ENCODE measurements at regions not wholly inside any gene's neighbourhood (a gene's known extent, or its start where the extent isn't known, plus 50 kb on each side); places are given as distances from the start of the nearest gene placed in this dataset.

DNA sequence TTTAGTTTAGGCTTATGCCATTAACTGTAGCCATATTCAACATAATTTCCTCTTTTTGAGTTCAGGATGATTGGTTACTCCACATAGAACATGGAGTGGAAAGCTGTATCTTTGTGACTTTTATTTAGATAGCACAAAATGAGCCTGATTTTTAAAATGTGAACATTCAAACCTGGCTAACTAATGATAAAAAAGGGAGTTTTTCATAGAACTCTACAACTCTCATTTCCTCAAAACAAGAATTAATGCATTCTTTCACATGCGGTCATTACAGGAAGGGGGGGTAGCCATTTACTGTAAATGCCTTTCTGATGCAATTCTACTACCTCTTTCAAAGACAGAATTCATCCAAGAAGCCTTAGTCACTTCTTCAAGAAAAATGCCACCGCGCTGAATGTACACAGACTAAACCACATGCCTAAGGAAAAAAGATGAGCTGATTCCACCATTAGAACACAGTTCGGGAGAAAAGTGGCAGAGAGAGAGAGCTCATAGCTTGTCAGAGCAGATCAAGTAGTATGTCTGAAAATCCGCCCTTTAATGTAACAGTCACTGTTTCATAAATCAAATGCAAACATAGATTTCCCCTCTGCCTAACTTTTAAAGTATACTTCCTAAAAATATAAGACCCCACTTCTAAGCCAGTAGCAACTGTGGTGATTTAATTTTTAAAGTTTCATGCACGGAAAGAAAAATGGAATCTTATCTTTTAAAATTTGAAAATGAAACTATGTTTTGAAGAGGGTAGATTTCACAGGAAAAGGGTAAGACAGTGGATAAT, 226.4 kb upstream of the KLF14 start:
- Mint-ChIP-seq H3K4me1 (ENCODE audit: low read depth) (peaks cover 52% of the 10 kb centered on the region), H3K4me3 (peak overlapping the region; percentile 96), H3K36me3 (ENCODE audit: low read depth) (peaks cover 31% of the 10 kb centered on the region)

DNA sequence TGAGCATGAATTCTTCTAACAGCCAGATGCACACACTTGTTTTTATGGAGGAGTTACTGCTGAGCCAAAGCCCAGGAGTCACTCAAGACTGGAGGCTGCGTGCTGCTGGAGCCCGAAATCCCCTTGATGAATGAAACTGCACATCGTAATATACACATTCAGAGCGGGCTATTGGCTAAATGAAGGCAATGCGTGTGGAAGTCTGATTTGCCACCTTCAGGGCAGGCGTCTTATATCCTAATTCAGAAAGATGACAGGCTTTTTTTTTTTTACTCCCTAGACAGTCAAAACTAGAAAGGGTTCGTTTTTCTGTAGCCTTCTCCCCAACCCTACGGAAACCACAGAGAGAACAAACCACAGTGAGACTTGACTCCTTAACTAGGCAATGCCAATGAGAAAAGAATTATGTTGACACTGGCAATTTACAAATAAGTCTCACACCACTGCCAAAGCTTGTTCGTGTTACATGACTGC, 227.2 kb upstream of the KLF14 start:
- Mint-ChIP-seq H3K4me3 (peak overlapping the region; percentile 96), H3K4me1 (ENCODE audit: low read depth) (peaks cover 46% of the 10 kb centered on the region), H3K36me3 (ENCODE audit: low read depth) (peaks cover 24% of the 10 kb centered on the region), H3K27me3 (ENCODE audit: low read depth) (no peaks in the 10 kb centered on the region), H3K9me3 (no peaks in the 10 kb centered on the region), H3K27ac (peak overlapping the region; percentile 99)

More for the DNA sequence above, 226.4 kb upstream of the KLF14 start:
- Mint-ChIP-seq H3K27ac (peak overlapping the region; percentile 99), H3K9me3 (no peaks in the 10 kb centered on the region), H3K27me3 (ENCODE audit: low read depth) (no peaks in the 10 kb centered on the region)

DNA sequence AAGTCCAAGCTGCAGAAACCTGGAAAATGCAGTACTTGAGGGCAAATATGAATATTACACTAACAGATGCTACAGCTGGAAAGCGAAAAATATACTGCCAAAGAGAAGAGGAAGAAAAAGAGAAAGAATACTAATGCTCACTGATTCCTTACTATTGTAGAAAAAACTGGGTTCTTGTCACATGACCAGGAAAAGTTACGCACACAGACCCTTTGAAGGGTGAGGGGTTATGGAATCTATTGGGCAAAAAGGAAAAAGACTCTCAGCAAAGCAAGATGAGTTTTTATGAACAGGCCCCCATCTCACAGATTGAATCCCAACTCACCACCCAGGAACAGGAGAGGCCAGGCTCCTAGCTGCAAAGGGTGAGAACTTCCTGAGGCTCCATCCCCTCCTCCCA, 228.1 kb upstream of the KLF14 start:
- Mint-ChIP-seq H3K4me3 (peak overlapping the region; percentile 96), H3K27me3 (ENCODE audit: low read depth) (no peaks in the 10 kb centered on the region), H3K27ac (peak overlapping the region; percentile 99), H3K4me1 (ENCODE audit: low read depth) (peaks cover 47% of the 10 kb centered on the region), H3K36me3 (ENCODE audit: low read depth) (peaks cover 29% of the 10 kb centered on the region), H3K9me3 (no peaks in the 10 kb centered on the region)

DNA sequence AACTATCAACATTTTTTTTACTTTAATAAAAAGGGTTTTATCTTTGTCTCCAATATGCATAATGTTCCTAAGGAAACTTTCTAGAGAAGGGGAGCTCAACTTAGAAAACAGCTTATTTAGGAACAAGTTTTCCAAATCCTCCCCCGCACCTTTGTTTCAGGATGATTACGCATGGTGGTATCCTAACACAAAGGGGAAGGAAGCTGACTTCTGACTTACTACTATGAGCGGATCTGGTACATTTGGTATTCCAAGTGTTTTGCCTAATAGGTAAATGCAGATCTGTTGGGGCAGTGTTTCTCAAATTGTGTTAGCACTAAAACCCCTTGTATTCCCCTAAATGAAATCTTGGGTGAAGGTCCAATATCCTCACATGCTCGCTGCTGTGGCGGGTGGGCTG, 229.3 kb upstream of the KLF14 start:
- H3K4me1 Mint-ChIP-seq (ENCODE audit: low read depth): peaks cover 40% of the 10 kb centered on the region

DNA sequence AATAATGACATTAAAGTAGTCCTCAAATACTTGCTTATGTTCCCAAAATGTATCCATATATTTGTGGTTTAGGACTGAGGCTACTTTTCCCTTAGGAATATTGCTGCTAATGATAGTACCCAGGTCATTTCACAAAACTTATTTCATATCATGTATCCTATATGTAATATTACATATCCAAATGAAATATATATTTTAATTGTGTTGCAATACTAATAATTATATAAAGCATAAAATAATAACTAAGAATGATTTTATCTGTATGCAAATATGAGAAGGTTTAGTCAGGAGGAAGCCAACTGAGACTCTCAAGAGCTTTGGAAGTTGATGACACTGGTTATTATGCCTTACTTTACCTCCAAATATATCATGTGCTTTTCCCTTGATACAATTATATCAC, 231.5 kb upstream of the KLF14 start:
- peaks cover 16% of the 10 kb centered on the region for H3K36me3 Mint-ChIP-seq (ENCODE audit: low read depth)
- no peaks in the 10 kb centered on the region for H3K27me3 Mint-ChIP-seq (ENCODE audit: low read depth)
- H3K4me3 Mint-ChIP-seq: no peak overlapping the region
- no peaks in the 10 kb centered on the region for H3K9me3 Mint-ChIP-seq
- H3K4me1 Mint-ChIP-seq (ENCODE audit: low read depth): peaks cover 40% of the 10 kb centered on the region
- no peak overlapping the region for H3K27ac Mint-ChIP-seq

More for the DNA sequence above, 229.3 kb upstream of the KLF14 start:
- H3K4me3 Mint-ChIP-seq: no peak overlapping the region
- no peaks in the 10 kb centered on the region for H3K9me3 Mint-ChIP-seq
- H3K27ac Mint-ChIP-seq: peak overlapping the region; percentile 49
- no peaks in the 10 kb centered on the region for H3K27me3 Mint-ChIP-seq (ENCODE audit: low read depth)
- H3K36me3 Mint-ChIP-seq (ENCODE audit: low read depth): peaks cover 28% of the 10 kb centered on the region

DNA sequence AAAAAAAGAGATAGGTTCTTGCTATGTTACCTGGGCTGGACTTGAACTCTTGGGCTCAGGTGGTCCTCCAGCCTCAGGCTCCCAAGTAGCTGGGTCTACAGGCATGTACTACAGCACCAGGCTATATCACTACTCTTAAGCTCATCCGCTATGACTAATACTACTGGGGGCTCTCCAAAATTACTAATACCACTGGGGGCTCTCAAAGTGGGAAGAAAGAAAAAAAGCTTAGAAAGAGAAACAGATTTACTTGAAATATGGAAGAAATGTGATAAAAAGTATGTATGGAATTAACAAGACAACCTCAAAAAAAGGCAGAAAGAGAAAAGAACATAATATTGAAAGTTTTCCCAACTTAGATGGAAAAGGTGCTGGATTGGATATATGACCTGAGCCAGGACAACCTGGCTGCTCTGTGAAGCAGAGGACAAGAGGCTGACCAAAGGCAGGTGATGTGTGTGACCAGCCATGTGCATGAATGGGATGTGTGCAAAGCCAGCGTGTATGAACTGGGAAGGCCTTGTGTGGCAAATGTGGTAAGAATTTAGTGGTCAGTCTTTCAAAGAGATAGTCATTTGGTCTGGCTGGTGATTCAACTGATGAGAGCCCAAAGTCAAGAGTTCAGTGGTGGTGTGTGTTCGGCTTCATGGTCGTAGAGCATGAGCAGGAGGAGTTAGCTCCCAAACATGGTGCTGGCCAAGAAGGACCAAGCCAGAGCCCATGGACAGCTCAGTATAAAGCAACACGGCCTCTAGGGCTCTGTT, 232.4 kb upstream of the KLF14 start:
- H3K4me3 Mint-ChIP-seq: no peak overlapping the region
- H3K27me3 Mint-ChIP-seq (ENCODE audit: low read depth): no peaks in the 10 kb centered on the region
- no peaks in the 10 kb centered on the region for H3K9me3 Mint-ChIP-seq
- H3K27ac Mint-ChIP-seq: no peak overlapping the region
- peaks cover 46% of the 10 kb centered on the region for H3K4me1 Mint-ChIP-seq (ENCODE audit: low read depth)
- H3K36me3 Mint-ChIP-seq (ENCODE audit: low read depth): peaks cover 17% of the 10 kb centered on the region

DNA sequence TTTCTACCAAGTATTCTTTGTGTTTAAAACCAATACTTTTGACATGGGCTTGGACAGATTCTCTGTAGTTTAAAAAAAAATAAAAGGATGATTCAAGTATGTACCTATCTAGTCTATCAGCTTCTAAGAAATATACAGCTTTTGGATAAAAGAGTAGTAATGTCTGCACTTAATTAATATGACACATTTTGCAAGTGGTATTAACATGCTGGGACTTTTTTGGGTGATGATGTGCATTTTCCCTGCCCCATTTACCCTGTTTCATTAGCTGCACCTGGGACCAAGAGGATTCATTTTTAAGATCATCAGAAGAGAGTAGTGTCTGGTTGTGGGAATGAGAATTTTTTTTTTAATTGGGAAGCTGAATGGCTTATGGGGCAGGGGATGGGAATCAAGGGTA, 236.2 kb upstream of the KLF14 start:
- Mint-ChIP-seq H3K36me3 (ENCODE audit: low read depth) (peaks cover 41% of the 10 kb centered on the region), H3K4me1 (ENCODE audit: low read depth) (peaks cover 51% of the 10 kb centered on the region), H3K27ac (peak overlapping the region; percentile 90), H3K27me3 (ENCODE audit: low read depth) (no peaks in the 10 kb centered on the region), H3K9me3 (peaks cover 23% of the 10 kb centered on the region), H3K4me3 (peak overlapping the region; percentile 5)

DNA sequence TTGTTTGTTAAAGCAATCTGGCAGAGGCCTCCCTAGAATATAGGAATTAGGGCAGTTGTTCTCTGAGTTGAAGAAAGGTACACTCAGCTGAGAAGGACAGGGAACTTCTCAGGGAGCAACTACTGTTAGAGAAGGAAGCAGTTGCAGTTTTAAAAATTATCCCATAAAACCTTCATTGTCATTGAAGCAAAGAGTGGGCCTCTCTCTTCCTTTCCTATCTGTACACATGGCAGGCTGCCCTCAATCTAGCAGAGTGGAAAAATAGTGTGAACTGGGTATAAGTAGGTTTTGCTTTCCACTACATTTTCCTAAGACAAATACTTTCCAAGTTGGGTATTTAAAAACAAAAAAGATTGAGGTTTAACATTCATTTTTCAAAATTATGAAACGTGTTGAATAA, 236.7 kb upstream of the KLF14 start:
- H3K27me3 Mint-ChIP-seq (ENCODE audit: low read depth): no peaks in the 10 kb centered on the region
- H3K4me3 Mint-ChIP-seq: peak overlapping the region; percentile 11
- peaks cover 46% of the 10 kb centered on the region for H3K36me3 Mint-ChIP-seq (ENCODE audit: low read depth)
- peak overlapping the region; percentile 90 for H3K27ac Mint-ChIP-seq
- H3K9me3 Mint-ChIP-seq: peaks cover 28% of the 10 kb centered on the region
- H3K4me1 Mint-ChIP-seq (ENCODE audit: low read depth): peaks cover 53% of the 10 kb centered on the region

DNA sequence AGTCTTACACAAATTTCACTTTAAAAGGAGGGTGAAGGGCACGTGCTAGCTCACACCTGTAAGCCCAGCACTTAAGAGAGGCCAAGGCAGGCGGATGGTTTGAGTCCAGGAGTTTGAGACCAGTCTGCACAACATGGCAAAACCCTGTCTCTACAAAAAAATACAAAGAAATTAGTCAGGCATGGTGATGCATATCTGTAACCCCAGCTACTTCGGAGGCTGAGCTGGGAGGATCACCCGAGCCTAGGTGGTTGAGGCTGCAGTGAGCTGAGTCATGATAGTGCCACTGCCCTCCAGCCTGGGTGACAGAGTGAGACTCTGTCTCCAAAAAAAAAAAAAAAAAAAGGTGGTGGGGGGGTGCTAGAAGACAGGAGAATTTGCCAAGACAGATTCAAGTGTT, 237.3 kb upstream of the KLF14 start:
- Mint-ChIP-seq H3K4me1 (ENCODE audit: low read depth) (peaks cover 53% of the 10 kb centered on the region), H3K4me3 (peak overlapping the region; percentile 11), H3K36me3 (ENCODE audit: low read depth) (peaks cover 47% of the 10 kb centered on the region), H3K9me3 (peaks cover 31% of the 10 kb centered on the region), H3K27ac (peak overlapping the region; percentile 90), H3K27me3 (ENCODE audit: low read depth) (no peaks in the 10 kb centered on the region)

DNA sequence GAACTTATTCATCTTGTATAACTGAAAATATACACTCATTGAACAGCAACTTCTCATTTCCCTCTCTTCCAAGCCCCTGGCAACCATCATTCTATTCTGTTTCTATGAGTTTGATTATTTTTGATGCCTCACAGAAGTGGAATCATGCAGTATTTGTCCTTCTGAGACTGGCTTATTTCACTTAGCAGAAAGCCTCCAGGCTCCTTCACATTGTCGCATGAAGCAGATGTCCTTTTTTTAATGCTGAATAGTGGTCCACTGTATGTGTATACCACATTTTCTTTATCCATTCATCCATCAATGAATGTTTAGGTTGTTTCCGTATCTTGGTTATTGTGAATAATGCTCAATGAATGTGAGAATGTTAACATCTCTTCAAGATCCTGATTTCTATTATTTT, 238.2 kb upstream of the KLF14 start:
- H3K4me3 Mint-ChIP-seq: no peak overlapping the region
- H3K4me1 Mint-ChIP-seq (ENCODE audit: low read depth): peaks cover 49% of the 10 kb centered on the region

DNA sequence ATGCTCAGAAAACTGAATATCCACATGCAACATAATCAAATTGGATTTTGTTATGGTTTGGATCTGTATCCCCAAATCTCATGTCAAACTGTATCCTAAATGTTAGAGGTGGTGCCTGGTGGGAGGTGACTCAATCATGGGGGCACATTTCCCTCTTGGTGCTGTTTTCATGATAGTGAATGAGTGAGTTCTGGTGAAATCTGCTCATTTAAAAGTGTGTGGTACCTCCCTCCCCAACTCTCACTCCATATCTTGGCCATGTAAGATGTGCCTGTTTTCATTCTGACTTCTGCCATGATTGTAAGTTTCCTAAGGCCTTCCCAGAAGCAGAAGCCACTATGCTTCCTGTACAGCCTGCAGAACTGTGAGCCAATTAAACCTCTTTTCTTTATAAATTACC, 239.6 kb upstream of the KLF14 start:
- H3K36me3 Mint-ChIP-seq (ENCODE audit: low read depth): peaks cover 41% of the 10 kb centered on the region
- no peaks in the 10 kb centered on the region for H3K27me3 Mint-ChIP-seq (ENCODE audit: low read depth)
- peaks cover 31% of the 10 kb centered on the region for H3K9me3 Mint-ChIP-seq
- no peak overlapping the region for H3K4me3 Mint-ChIP-seq
- H3K4me1 Mint-ChIP-seq (ENCODE audit: low read depth): peaks cover 47% of the 10 kb centered on the region
- H3K27ac Mint-ChIP-seq: peak overlapping the region; percentile 63

More for the DNA sequence above, 238.2 kb upstream of the KLF14 start:
- H3K27ac Mint-ChIP-seq: peak overlapping the region; percentile 36
- H3K36me3 Mint-ChIP-seq (ENCODE audit: low read depth): peaks cover 42% of the 10 kb centered on the region
- no peaks in the 10 kb centered on the region for H3K27me3 Mint-ChIP-seq (ENCODE audit: low read depth)
- H3K9me3 Mint-ChIP-seq: peaks cover 31% of the 10 kb centered on the region

DNA sequence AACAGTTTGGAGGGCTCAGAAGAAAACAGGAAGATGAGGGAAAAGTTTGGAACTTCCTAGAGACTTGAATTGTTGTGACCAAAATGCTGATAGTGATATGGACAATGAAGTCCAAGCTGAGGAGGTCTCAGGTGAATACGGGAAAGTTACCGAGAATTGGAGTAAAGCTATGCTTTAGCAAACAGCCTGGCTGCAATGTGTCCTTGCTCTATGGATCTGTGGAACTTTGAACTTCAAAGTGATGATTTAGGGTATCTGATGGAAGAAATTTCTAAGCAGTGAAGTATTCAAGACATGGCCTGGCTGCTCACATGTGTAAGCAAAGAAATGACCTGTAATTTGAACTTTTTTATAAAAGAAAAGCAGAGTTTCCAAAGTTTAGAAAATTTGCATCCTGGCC, 240.2 kb upstream of the KLF14 start:
- Mint-ChIP-seq H3K27me3 (ENCODE audit: low read depth) (no peaks in the 10 kb centered on the region), H3K36me3 (ENCODE audit: low read depth) (peaks cover 41% of the 10 kb centered on the region), H3K9me3 (peaks cover 31% of the 10 kb centered on the region), H3K27ac (peak overlapping the region; percentile 63), H3K4me3 (no peak overlapping the region), H3K4me1 (ENCODE audit: low read depth) (peaks cover 43% of the 10 kb centered on the region)

DNA sequence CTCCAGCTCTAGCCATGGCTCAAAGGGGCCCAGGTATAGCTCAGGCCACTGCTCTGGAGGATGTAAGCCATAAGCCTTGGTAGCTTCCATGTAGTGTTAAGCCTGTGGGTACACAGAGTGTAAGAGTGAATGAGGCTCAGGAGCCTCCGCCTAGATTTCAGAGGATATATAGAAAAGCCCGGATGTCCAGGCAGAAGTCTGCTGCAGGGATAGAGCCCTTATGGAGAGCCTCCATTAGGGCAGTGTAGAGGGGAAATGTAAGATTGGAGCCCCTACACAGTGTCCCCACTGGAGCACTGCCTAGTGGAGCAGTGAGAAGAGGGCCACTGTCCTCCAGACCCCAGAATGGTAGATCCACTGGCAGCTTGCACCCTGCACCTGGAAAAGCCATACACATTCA, 240.8 kb upstream of the KLF14 start:
- Mint-ChIP-seq H3K27me3 (ENCODE audit: low read depth) (no peaks in the 10 kb centered on the region), H3K27ac (no peak overlapping the region), H3K9me3 (peaks cover 31% of the 10 kb centered on the region), H3K4me3 (no peak overlapping the region), H3K36me3 (ENCODE audit: low read depth) (peaks cover 43% of the 10 kb centered on the region), H3K4me1 (ENCODE audit: low read depth) (peaks cover 46% of the 10 kb centered on the region)

DNA sequence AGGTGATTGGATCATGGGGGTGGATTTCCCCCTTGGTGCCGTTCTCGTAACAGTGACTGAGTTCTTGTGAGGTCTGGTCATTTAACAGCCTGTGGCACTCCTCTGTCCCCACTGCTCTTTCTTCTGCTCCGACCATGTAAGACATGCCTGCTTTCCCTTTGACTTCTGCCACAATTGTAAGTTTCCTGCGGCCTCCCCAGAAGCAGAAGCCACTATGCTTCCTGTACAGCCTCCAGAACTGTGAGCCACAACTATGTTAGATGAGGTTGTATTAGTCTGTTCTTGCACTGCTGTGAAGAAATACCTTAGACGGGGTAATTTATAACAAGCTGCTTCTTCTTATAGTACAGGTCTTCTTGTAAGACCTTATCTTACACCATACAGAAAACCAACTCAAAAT, 241.7 kb upstream of the KLF14 start:
- peak overlapping the region; percentile 2 for H3K27ac Mint-ChIP-seq
- H3K36me3 Mint-ChIP-seq (ENCODE audit: low read depth): peaks cover 43% of the 10 kb centered on the region
- peaks cover 38% of the 10 kb centered on the region for H3K4me1 Mint-ChIP-seq (ENCODE audit: low read depth)
- H3K27me3 Mint-ChIP-seq (ENCODE audit: low read depth): no peaks in the 10 kb centered on the region
- no peak overlapping the region for H3K4me3 Mint-ChIP-seq
- H3K9me3 Mint-ChIP-seq: peaks cover 31% of the 10 kb centered on the region

DNA sequence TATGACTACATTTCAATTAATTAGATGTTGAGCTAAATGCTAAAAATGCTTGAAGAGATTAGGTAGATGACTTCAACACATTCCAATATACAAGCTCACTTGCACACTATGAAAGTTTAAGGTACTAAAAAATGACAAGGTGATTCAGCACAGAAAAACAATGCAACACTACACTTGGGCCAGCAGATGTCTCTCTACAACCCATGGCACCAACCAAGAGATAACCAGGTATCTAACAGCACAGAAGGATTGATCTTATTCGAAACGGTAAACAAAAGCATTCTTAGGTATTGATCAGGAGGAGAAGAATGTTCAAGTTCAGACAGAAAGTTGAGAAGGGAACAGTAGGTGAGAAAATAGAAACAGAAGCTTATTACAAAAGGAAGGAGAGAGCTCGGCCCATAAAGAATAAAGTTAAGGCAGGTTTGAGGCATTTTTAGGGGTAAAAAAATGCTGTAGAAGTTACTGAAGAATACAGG, 248.2 kb upstream of the KLF14 start:
- H3K4me1 Mint-ChIP-seq (ENCODE audit: low read depth): peaks cover 24% of the 10 kb centered on the region

More for the DNA sequence above, 248.2 kb upstream of the KLF14 start:
- peaks cover 14% of the 10 kb centered on the region for H3K36me3 Mint-ChIP-seq (ENCODE audit: low read depth)
- no peaks in the 10 kb centered on the region for H3K9me3 Mint-ChIP-seq
- no peaks in the 10 kb centered on the region for H3K27me3 Mint-ChIP-seq (ENCODE audit: low read depth)
- no peak overlapping the region for H3K4me3 Mint-ChIP-seq
- no peak overlapping the region for H3K27ac Mint-ChIP-seq
